SK-N-DZ (cell line): ENCODE measurements at regions not wholly inside any gene's neighbourhood (a gene's known extent, or its start where the extent isn't known, plus 50 kb on each side); places are given as distances from the start of the nearest gene placed in this dataset.
"Not testable (repeated sequence)": the region's sequence is repeated elsewhere in the genome, so short reads cannot be mapped to it uniquely, and the experiment has no call there.

ENCODE experiments used
- DNase-seq: peaks from one replicate; pipeline ENCODE4 v3.0.0-alpha.2; 2015; ENCODE audit warnings: low spot score

GRCh38 chr2:39874236-39874635, 95.2 kb upstream of the THUMPD2 start:
- DNase-seq, result no peak

GRCh38 chr2:39873586-39873985, 94.5 kb upstream of the THUMPD2 start:
- no peak for DNase-seq

- no peak for DNase-seq
Observed at GRCh38 chr2:39872748-39873147, 93.7 kb upstream of the THUMPD2 start.

GRCh38 chr2:39871291-39871761, 92.3 kb upstream of the THUMPD2 start:
- DNase-seq, result peak; percentile 93

- DNase-seq, result no peak
Observed at GRCh38 chr2:39870871-39871270, 91.8 kb upstream of the THUMPD2 start.

GRCh38 chr2:39867268-39867667, 88.2 kb upstream of the THUMPD2 start:
- DNase-seq, result no peak

GRCh38 chr2:39865751-39866150, 86.7 kb upstream of the THUMPD2 start:
- no peak for DNase-seq

- DNase-seq, result not testable (repeated sequence)
Observed at GRCh38 chr2:39863672-39864071, 84.6 kb upstream of the THUMPD2 start.

- no peak for DNase-seq
Observed at GRCh38 chr2:39860538-39860937, 81.5 kb upstream of the THUMPD2 start.

- no peak for DNase-seq
Observed at GRCh38 chr2:39858677-39859076, 79.6 kb upstream of the THUMPD2 start.

GRCh38 chr2:39855856-39856255, 76.8 kb upstream of the THUMPD2 start:
- no peak for DNase-seq

GRCh38 chr2:39854771-39855170, 75.7 kb upstream of the THUMPD2 start:
- no peak for DNase-seq

- DNase-seq, result no peak
Observed at GRCh38 chr2:39852831-39853230, 73.8 kb upstream of the THUMPD2 start.

- DNase-seq, result peak; percentile 15
Observed at GRCh38 chr2:39851651-39852110, 72.6 kb upstream of the THUMPD2 start.

GRCh38 chr2:39851251-39851650, 72.2 kb upstream of the THUMPD2 start:
- DNase-seq, result no peak

- no peak for DNase-seq
Observed at GRCh38 chr2:39849982-39850526, 71.0 kb upstream of the THUMPD2 start.

- DNase-seq, result no peak
Observed at GRCh38 chr2:39849064-39849463, 70.0 kb upstream of the THUMPD2 start.

GRCh38 chr2:39845460-39846146, 66.5 kb upstream of the THUMPD2 start:
- DNase-seq, result no peak

GRCh38 chr2:39839261-39839848, 60.3 kb upstream of the THUMPD2 start:
- DNase-seq, result no peak

- DNase-seq, result no peak
Observed at GRCh38 chr2:39838589-39838988, 59.5 kb upstream of the THUMPD2 start.

- peak; percentile 30 for DNase-seq
Observed at GRCh38 chr2:39837856-39838453, 58.9 kb upstream of the THUMPD2 start.

GRCh38 chr2:39836638-39837037, 57.6 kb upstream of the THUMPD2 start:
- DNase-seq, result no peak

GRCh38 chr2:39834426-39834825, 55.4 kb upstream of the THUMPD2 start:
- DNase-seq, result no peak
